Neuronal stem cell (in vitro differentiated cells): ENCODE measurements at regions not wholly inside any gene's neighbourhood (a gene's known extent, or its start where the extent isn't known, plus 50 kb on each side); places are given as distances from the start of the nearest gene placed in this dataset.

Experiments used
- DNase-seq: peaks from one replicate; pipeline ENCODE4 v3.0.0-alpha.2; 2013; ENCODE audit warnings: low spot score
- H2AFZ ChIP-seq: one replicate; pipeline ENCODE4 v1.6.1; 2013; ENCODE audit warnings: mild to moderate bottlenecking, low read length, inconsistent platforms
- H2AK5ac ChIP-seq: 2 replicates; pipeline ENCODE4 v1.6.1; 2013; ENCODE audit warnings: low read depth, mild to moderate bottlenecking, inconsistent platforms, low read length, moderate library complexity, mixed read lengths
- H2BK120ac ChIP-seq: 2 replicates; pipeline ENCODE4 v1.6.1; 2013; ENCODE audit warnings: low read depth, mild to moderate bottlenecking, inconsistent platforms, low read length, moderate library complexity, mixed read lengths
- H2BK12ac ChIP-seq: one replicate; pipeline ENCODE4 v1.6.1; 2013; ENCODE audit warnings: low read length, inconsistent platforms
- H2BK15ac ChIP-seq: 2 replicates; pipeline ENCODE4 v1.6.1; 2013; ENCODE audit warnings: mild to moderate bottlenecking, low read length, inconsistent platforms, mixed read lengths
- H2BK5ac ChIP-seq: one replicate; pipeline ENCODE4 v1.6.1; 2013; ENCODE audit warnings: inconsistent platforms, mild to moderate bottlenecking, low read length, moderate library complexity
- H3K14ac ChIP-seq: one replicate; pipeline ENCODE4 v1.6.1; 2013; ENCODE audit warnings: low read length, inconsistent platforms
- H3K18ac ChIP-seq: 2 replicates; pipeline ENCODE4 v1.6.1; 2013; ENCODE audit warnings: low read length, inconsistent platforms
- H3K23ac ChIP-seq: 2 replicates; pipeline ENCODE4 v1.6.1; 2013; ENCODE audit warnings: low read depth, mild to moderate bottlenecking, mixed read lengths, low read length, inconsistent platforms; ENCODE audit not compliant: poor library complexity
- H3K27ac ChIP-seq: replicated peaks from 3 replicates; pipeline ENCODE4 v1.5.1; 2013; ENCODE audit warnings: low read length, inconsistent platforms
- H3K27me3 ChIP-seq, 3 experiments: 2 replicates each; pipeline ENCODE4 v1.6.1; 2013; ENCODE audit warnings: low read length in 3 of 3, mild to moderate bottlenecking in 2 of 3, inconsistent platforms in 1 of 3, low read depth in 1 of 3, mixed read lengths in 1 of 3, moderate library complexity in 1 of 3; ENCODE audit not compliant: control insufficient read depth in 3 of 3, insufficient read depth in 3 of 3
- H3K36me3 ChIP-seq, 2 donors: replicated peaks in 1 of 2; 2 replicates each; pipeline ENCODE4 v1.6.1; 2013; ENCODE audit warnings: low read length in 2 of 2; ENCODE audit not compliant: control insufficient read depth in 2 of 2, insufficient read depth in 2 of 2
- H3K4ac ChIP-seq: 2 replicates; pipeline ENCODE4 v1.6.1; 2013; ENCODE audit warnings: inconsistent platforms, mild to moderate bottlenecking, low read length, moderate library complexity
- H3K4me1 ChIP-seq, 2 donors: 1 replicate in 1 of 2; 2 replicates in 1 of 2; pipeline ENCODE4 v1.6.1; 2013; ENCODE audit warnings: low read length in 2 of 2, low read depth in 1 of 2; ENCODE audit not compliant: control insufficient read depth in 2 of 2, insufficient read depth in 1 of 2
- H3K4me2 ChIP-seq: one replicate; pipeline ENCODE4 v1.6.1; 2013; ENCODE audit warnings: mild to moderate bottlenecking, low read length, inconsistent platforms; ENCODE audit not compliant: insufficient read depth, poor library complexity, severe bottlenecking
- H3K4me3 ChIP-seq, 2 donors: 2 replicates each; pipeline ENCODE4 v1.5.1; 2013; ENCODE audit warnings: low read length in 2 of 2, mild to moderate bottlenecking in 2 of 2, inconsistent platforms in 1 of 2, moderate library complexity in 1 of 2
- H3K79me1 ChIP-seq: one replicate; pipeline ENCODE4 v1.6.1; 2013; ENCODE audit warnings: low read depth, mild to moderate bottlenecking, inconsistent platforms, low read length, moderate library complexity
- H3K9ac ChIP-seq: one replicate; pipeline ENCODE4 v1.6.1; 2013; ENCODE audit warnings: mild to moderate bottlenecking, low read depth, low read length, inconsistent platforms; ENCODE audit not compliant: poor library complexity
- H3K9me3 ChIP-seq, 2 donors: replicated peaks in 1 of 2; 2 replicates each; pipeline versions ENCODE3 to v1.6.1; 2013; ENCODE audit warnings: low read length in 2 of 2, mild to moderate bottlenecking in 2 of 2, inconsistent platforms in 1 of 2, low read depth in 1 of 2, mixed read lengths in 1 of 2, moderate library complexity in 1 of 2; ENCODE audit not compliant: control insufficient read depth in 2 of 2, insufficient read depth in 1 of 2
- H4K8ac ChIP-seq: one replicate; pipeline ENCODE4 v1.6.1; 2013; ENCODE audit warnings: low read depth, mild to moderate bottlenecking, inconsistent platforms, low read length, moderate library complexity
- H4K91ac ChIP-seq: one replicate; pipeline ENCODE4 v1.6.1; 2013; ENCODE audit warnings: low read length, low read depth, mild to moderate bottlenecking, inconsistent platforms; ENCODE audit not compliant: poor library complexity
- WGBS, 2 donors: extraction: QIAGEN DNeasy Blood & Tissue Kit; methylation state at CpG; one replicate each; pipeline ENCODE4 v1.1.7; 2013; ENCODE audit warnings: missing lambda C conversion rate in 2 of 2, mixed read lengths in 1 of 2; ENCODE audit not compliant: insufficient read length in 2 of 2, insufficient replicate concordance in 1 of 2; ENCODE audit errors: extremely low coverage in 2 of 2; 5-methylcytosine and 5-hydroxymethylcytosine counted together

DNA sequence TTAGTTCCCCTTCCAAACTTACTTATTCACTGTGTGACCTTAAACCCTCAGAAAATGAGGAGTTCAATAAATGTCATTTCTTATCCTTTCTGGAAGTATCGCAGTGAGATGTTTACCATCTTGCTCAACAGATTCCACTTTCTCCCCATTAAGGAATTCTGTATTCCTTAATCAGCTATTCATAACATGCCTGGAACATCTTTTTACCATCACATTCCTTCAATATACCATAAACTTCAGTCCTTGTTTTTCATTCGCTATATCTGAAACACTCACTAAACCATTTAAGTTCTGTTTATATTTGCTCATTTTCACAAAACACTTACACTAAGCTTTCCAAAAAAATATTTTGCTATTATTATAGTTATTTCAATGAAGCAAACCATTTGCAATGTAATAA is 1158.6 kb downstream of the CDH12 start:
- Histone ChIP-seq H2BK15ac (no peak overlapping the region), H3K27me3 (no peaks in the 10 kb centered on the region), H3K4me3 (no peak overlapping the region), H2BK120ac (no peak overlapping the region), H3K23ac (no peak overlapping the region), H4K91ac (no peak overlapping the region), H3K4me2 (no peak overlapping the region), H3K14ac (no peak overlapping the region), H3K9ac (no peak overlapping the region), H3K79me1 (no peaks in the 10 kb centered on the region), H3K27ac (no peak overlapping the region), H3K4ac (no peak overlapping the region), H2BK12ac (no peak overlapping the region), H2BK5ac (no peak overlapping the region), H2AFZ (no peak overlapping the region), H3K36me3 (no peaks in the 10 kb centered on the region), H3K9me3 (no peaks in the 10 kb centered on the region), H4K8ac (no peak overlapping the region), H3K4me1 (no peaks in the 10 kb centered on the region), H2AK5ac (no peak overlapping the region), H3K18ac (no peak overlapping the region)
- 100% methylated on average over 1 of the region's 2 CpGs; no CpG with 5 or more reads in 1 of the 2 donors for WGBS, 2 donors
- DNase-seq, result no peak

DNA sequence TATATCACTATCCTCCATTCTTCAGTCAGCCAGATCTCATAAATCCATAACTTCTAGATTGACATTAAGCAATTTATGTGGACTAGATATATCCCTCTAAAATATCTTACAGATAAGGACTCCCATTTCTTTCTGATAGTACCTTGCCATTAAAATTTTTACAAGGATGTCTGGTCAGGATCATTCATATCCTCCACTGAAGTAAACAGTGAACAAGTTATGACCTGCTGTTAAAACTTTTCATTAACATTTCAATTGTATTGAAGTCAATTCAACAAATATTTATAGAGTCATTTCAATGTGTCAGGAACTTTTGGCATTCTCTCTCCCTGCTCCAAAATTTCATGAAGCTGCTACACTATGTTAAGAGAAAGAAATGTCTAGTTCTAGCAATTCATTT is 1159.6 kb downstream of the CDH12 start:
- H3K18ac ChIP-seq, result no peak overlapping the region
- no peak for DNase-seq

DNA sequence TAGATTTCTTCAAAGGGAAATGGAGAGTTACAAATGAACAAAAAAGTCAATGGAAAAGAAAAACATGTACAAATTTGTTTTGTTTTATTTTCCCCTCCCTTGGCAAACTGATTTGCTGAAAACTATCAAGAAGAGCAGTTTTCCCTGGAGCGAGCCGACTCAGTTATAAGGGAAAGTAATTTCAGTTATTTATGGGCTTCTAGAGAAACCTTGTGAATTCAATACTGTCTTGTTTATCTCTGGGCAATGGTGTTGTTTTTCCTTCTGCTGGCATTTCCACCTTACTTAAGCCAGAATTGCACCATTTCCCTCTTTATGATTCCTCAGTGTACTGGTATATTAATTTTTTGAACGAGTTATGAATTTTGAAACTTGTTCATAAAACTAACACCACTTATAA is 1163.6 kb downstream of the CDH12 start:
- H3K9ac ChIP-seq, result no peak overlapping the region
- no CpG with 5 or more reads among the region's 3 CpGs for WGBS, 2 donors

More for the DNA sequence above, 1159.6 kb downstream of the CDH12 start:
- H4K91ac ChIP-seq, result no peak overlapping the region
- no peaks in the 10 kb centered on the region for H3K79me1 ChIP-seq
- H3K9me3 ChIP-seq, result no peaks in the 10 kb centered on the region
- H2BK12ac ChIP-seq, result no peak overlapping the region
- no peak overlapping the region for H2BK120ac ChIP-seq
- no peak overlapping the region for H3K4me3 ChIP-seq
- no peaks in the 10 kb centered on the region for H3K36me3 ChIP-seq
- H3K4me1 ChIP-seq, result no peaks in the 10 kb centered on the region
- no peak overlapping the region for H3K27ac ChIP-seq
- no peak overlapping the region for H3K4ac ChIP-seq
- H2AFZ ChIP-seq, result no peak overlapping the region
- no peak overlapping the region for H3K14ac ChIP-seq
- H3K23ac ChIP-seq, result no peak overlapping the region
- no peak overlapping the region for H3K4me2 ChIP-seq
- H2BK15ac ChIP-seq, result no peak overlapping the region
- H2AK5ac ChIP-seq, result no peak overlapping the region
- no peaks in the 10 kb centered on the region for H3K27me3 ChIP-seq
- no peak overlapping the region for H4K8ac ChIP-seq
- H2BK5ac ChIP-seq, result no peak overlapping the region
- H3K9ac ChIP-seq, result no peak overlapping the region

DNA sequence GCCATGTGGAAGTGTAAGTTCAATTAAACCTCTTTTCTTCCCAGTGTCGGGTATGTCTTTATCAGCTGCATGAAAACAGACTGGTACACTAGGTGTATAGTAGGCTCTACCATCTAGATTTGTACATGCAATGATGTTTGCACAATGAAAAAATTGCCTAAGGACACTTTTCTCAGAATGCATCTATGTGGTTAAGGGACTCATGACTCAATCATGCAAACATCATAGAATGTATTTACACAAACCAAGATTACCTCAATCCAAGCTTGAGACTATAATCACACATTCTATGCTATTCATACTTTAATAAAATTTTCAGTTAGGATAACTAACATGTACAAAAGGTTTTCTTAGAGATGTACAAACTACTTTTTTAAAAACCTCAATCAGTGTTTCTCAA is 1164.5 kb downstream of the CDH12 start:
- Histone ChIP-seq H3K9ac (no peak overlapping the region), H2BK120ac (no peak overlapping the region), H4K91ac (no peak overlapping the region), H3K4me3 (no peak overlapping the region), H2BK15ac (no peak overlapping the region), H3K79me1 (no peaks in the 10 kb centered on the region), H2BK5ac (no peak overlapping the region), H4K8ac (no peak overlapping the region), H3K27ac (no peak overlapping the region), H3K27me3 (no peaks in the 10 kb centered on the region), H2AK5ac (no peak overlapping the region), H3K36me3 (no peaks in the 10 kb centered on the region), H3K4me1 (no peaks in the 10 kb centered on the region), H3K9me3 (no peaks in the 10 kb centered on the region), H3K4ac (no peak overlapping the region), H2AFZ (no peak overlapping the region), H3K18ac (no peak overlapping the region), H3K14ac (no peak overlapping the region), H2BK12ac (no peak overlapping the region), H3K4me2 (no peak overlapping the region), H3K23ac (no peak overlapping the region)
- WGBS, 2 donors, result no CpG with 5 or more reads among the region's 1 CpG
- DNase-seq, result no peak

More for the DNA sequence above, 1163.6 kb downstream of the CDH12 start:
- Histone ChIP-seq H3K79me1 (no peaks in the 10 kb centered on the region), H4K8ac (no peak overlapping the region), H2BK15ac (no peak overlapping the region), H3K4me1 (no peaks in the 10 kb centered on the region), H2AK5ac (no peak overlapping the region), H3K9me3 (no peaks in the 10 kb centered on the region), H2BK120ac (no peak overlapping the region), H4K91ac (no peak overlapping the region), H3K36me3 (no peaks in the 10 kb centered on the region), H3K23ac (no peak overlapping the region), H2BK12ac (no peak overlapping the region), H2AFZ (no peak overlapping the region), H3K27ac (no peak overlapping the region), H2BK5ac (no peak overlapping the region), H3K4me3 (no peak overlapping the region), H3K14ac (no peak overlapping the region), H3K4me2 (no peak overlapping the region), H3K27me3 (no peaks in the 10 kb centered on the region), H3K18ac (no peak overlapping the region), H3K4ac (no peak overlapping the region)
- no peak for DNase-seq
